OCI-LY3 (cell line): ENCODE measurements at regions not wholly inside any gene's neighbourhood (a gene's known extent, or its start where the extent isn't known, plus 50 kb on each side); places are given as distances from the start of the nearest gene placed in this dataset.

Experiments used
- CTCF ChIP-seq: fragments of 200-600, 300-600 bp; sonication (generic); IDR thresholded peaks from 2 replicates; pipeline ENCODE4 v1.5.1; 2014; ENCODE audit warnings: antibody characterized with exemption, low read length, low read depth
- EZH2phosphoT487 ChIP-seq: fragments of 200-600 bp; shearing (Covaris generic); IDR thresholded peaks from 2 replicates; pipeline ENCODE4 v1.6.1; 2018; ENCODE audit warnings: antibody characterized with exemption, mixed run types, low read depth

DNA sequence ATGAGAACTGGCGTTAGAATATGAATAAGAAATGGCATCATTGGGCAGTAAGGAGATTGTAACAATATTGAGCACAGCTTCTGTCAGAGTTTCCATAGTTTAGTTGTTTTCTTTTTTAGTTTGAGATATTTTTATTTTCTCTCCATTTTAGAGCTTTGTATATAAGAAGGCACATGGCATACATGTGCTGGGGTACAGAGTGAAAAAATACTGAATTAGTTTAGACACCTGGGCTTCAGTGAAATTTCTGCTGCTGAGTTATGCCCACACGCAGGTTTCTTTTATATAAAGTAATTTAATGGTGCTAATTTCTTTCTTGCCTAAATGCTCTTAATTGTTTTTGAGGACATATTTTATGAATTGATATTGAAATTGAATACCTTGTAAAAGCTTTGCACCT is 53.6 kb upstream of the RWDD3 start:
- TF ChIP-seq EZH2phosphoT487, result no peak
- TF ChIP-seq CTCF, result no peak
